ENCODE measurements at regions not wholly inside any gene's neighbourhood (a gene's known extent, or its start where the extent isn't known, plus 50 kb on each side); places are given as distances from the start of the nearest gene placed in this dataset.
A peak's percentile ranks its signal among the peaks of the same experiment; 100 is the strongest.

DNA sequence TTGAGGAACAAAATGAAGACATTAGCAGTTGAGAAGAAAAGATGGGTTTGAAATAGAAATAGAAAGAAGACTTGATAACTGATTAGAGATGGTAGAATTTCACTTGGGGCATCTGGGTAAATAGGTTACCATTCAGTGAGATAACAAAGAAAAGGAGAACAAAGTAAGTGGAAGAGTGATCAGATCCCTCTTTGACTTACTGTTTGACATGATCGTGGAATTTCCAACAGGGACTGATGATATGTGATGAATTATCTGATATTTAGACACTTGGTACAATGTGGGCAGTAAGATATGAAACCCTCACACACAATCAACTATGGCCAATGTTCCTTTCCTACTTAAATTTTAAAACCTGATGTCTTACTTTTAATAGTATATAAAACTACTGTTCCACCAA lies 70.1 kb upstream of the STARD4 start:
- no peak for DNase-seq

- DNase-seq: no peak
Measured at GRCh38 chr5:111580956-111581355, 68.6 kb upstream of the STARD4 start.

- no peak for DNase-seq
Measured at GRCh38 chr5:111574311-111574710, 62.0 kb upstream of the STARD4 start.

DNA sequence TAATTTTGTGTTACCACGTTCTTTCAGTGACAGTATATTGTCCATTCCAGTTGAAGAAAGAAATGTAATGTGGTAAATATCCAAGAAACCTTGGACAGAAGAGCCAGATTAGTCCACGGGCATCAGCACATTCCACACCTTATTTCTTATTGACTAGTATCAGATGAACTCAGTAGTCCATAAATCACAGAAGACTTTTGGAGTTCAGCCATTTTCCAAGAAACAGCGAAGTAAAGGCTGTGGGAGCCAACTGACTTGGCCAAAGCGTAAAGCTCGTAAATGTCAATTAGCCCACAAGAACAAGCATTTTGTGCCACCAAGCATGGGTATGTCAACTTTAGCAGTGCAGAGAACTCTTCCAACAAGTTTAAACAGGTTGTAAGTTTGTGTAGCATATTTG lies 60.2 kb upstream of the STARD4 start:
- DNase-seq: no peak

- DNase-seq: peak; percentile 52
Measured at GRCh38 chr5:111563031-111563822, 50.9 kb upstream of the STARD4 start.

DNA sequence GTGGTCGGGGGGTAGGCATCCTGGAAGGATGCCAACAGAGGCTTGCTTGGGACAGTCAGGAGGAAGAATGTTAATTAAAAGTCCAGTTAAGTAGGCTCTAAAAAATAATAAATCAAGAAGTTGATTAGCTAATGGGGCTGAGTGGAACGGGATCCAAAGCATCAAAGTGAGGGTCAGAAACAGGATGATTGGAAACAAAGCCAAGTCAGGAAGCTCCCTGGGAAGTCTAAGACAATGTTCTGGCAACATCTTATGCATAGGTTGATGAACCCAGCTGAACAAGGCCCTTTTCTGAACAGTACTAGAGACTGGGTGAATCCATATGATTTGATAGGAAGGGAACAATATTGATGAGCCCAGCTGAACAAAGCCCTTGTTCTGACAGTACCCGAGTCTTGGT lies 50.2 kb upstream of the STARD4 start:
- no peak for DNase-seq
